ENCODE measurements at regions not wholly inside any gene's neighbourhood (a gene's known extent, or its start where the extent isn't known, plus 50 kb on each side); places are given as distances from the start of the nearest gene placed in this dataset.
"Not testable (repeated sequence)": the region's sequence is repeated elsewhere in the genome, so short reads cannot be mapped to it uniquely, and the experiment has no call there.

DNA sequence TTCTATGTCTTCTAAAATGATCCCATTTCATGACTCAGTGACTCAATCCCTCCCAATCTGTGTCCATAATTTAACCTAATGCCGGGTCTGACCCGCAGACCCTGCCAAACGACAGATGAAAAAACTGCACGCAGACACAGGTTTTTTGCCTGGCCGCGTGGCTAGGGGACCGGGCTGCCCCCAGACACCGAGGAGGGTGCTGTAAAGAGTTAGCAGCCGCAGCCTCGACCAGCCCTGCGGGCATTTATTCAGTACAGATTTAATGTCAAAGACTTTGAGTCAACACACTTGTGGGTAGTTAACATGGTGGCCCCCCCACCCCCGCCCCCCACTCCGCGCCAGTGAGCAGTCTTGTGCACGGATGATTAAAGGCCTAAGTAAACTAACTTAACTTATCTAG lies 1324.7 kb downstream of the GATA3 start:
- TF ChIP-seq, protein P1, sequence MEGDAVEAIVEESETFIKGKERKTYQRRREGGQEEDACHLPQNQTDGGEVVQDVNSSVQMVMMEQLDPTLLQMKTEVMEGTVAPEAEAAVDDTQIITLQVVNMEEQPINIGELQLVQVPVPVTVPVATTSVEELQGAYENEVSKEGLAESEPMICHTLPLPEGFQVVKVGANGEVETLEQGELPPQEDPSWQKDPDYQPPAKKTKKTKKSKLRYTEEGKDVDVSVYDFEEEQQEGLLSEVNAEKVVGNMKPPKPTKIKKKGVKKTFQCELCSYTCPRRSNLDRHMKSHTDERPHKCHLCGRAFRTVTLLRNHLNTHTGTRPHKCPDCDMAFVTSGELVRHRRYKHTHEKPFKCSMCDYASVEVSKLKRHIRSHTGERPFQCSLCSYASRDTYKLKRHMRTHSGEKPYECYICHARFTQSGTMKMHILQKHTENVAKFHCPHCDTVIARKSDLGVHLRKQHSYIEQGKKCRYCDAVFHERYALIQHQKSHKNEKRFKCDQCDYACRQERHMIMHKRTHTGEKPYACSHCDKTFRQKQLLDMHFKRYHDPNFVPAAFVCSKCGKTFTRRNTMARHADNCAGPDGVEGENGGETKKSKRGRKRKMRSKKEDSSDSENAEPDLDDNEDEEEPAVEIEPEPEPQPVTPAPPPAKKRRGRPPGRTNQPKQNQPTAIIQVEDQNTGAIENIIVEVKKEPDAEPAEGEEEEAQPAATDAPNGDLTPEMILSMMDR (IDR thresholded peaks at IDR 0.05; ENCODE audit: low read depth, low read length, missing control alignments): no peak
- no peak for DNase-seq (ENCODE audit: extremely low read depth, low read depth)
- H3K4me3 ChIP-seq (replicated peaks; ENCODE audit: low read depth, low read length): no peak overlapping the region

DNA sequence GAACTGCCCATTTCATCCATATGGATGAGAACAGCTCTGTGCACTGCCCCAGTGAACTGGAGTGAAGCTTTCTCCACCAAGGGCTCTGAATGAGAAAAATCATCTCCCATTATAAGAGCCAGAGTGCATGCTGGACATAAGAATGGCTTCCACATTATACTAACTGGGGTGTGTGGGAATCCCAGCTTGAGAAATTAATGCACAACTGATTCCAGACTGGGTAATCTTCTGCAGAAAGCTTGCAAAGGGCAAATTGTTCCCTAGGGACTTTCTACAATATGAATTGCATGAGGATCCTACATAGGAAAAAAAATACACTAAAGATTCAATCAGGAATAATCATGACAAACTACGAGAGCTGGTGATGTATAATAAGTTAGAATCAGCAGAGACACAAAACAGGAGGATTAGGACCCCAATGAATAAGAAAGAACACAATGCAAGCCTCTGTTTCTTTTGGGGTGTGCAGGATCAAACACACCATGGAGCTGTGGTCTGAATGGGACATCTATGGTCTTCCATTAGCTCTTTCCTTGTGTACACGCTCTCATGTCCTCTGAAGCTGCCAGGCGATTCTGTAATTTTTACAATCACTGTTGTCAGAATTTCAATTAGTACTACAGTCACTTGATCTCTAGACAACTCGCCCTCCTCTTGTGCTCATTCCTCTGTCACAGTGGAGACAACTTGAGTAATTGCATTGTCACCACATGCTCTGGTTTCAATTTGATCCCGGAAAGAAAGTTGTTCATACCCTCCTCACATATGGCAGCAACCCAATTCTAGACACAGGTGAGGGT lies 1327.4 kb downstream of the GATA3 start:
- no peak for DNase-seq (ENCODE audit: extremely low read depth, low read depth)
- TF ChIP-seq, protein P1 (IDR thresholded peaks at IDR 0.05; ENCODE audit: low read depth, low read length, missing control alignments): no peak
- H3K4me3 ChIP-seq (replicated peaks; ENCODE audit: low read depth, low read length): no peak overlapping the region

DNA sequence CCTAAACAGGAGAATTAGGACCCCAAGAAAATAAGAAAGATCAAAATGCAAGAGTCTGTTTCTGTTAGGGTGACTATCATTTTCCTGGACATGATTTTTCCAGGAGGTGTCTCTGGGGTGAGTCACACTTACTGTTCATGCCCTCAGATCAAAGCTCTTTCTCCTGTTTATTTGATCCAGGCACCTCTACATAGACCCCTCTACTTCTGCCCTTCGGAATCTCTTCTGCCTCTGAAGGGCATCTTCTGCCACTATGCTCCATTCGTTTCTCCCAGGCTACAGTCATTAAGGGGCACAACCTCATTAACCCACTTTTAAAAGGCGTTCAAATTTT lies 1328.0 kb downstream of the GATA3 start:
- TF ChIP-seq, protein P1 (IDR thresholded peaks at IDR 0.05; ENCODE audit: low read depth, low read length, missing control alignments): no peak

DNA sequence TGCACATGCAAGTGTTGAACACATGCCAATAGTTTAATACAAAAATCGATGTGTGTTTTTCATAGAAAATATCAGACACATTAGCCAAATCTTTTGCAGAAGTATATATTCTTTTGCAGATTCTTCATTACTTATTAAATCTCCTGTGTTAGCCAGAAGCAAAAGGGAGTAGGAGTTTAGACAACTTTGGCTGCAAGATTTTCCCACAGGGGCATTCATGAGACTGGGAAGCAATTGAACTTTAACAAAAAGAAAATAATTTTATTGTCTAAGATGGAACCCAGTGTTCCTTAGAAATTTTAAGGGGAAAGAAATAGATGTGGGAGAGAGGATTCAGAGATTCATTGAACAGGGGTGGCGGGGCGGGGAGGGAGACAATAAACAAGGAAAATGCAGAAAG lies 1336.0 kb downstream of the GATA3 start:
- DNase-seq (ENCODE audit: extremely low read depth, low read depth): no peak
- TF ChIP-seq, protein P1 (IDR thresholded peaks at IDR 0.05; ENCODE audit: low read depth, low read length, missing control alignments): no peak
- H3K4me3 ChIP-seq (replicated peaks; ENCODE audit: low read depth, low read length): no peak overlapping the region

More for the DNA sequence above, 1328.0 kb downstream of the GATA3 start:
- no peak for DNase-seq (ENCODE audit: extremely low read depth, low read depth)
- no peak overlapping the region for H3K4me3 ChIP-seq (replicated peaks; ENCODE audit: low read depth, low read length)

DNA sequence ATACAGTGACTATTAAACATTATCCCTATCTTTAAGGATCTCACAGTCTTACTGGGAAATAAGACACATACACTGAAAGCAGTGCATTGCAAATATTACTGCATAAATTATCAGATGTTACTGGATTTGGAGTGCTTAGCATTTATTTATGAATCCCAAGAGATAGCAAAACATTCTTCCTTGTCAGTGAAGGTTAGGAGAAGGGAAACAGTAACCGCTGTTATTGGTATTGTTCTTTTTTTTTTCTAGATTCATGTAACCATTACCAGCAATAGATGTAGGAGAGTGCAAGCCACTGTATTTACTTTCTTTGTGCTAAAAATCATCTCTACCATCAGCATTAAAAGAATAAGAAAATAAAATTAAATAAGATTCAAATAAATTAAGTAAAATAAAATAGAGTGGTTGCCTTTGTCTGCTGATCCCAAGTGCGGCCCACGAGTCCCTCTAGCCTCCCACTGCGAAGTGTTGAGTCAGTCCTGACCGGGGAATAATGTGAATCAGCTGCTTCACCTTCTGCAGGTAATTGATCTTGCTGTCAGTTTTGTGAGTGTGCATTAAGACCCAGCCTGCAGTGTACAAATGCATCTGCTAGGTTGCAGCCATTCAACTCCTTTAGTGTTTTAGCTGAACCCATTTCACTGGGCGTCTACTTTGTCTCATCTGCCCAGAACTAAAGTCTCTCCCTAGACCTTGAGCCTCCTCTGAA lies 1344.9 kb downstream of the GATA3 start:
- no peak for DNase-seq (ENCODE audit: extremely low read depth, low read depth)
- TF ChIP-seq, protein P1 (IDR thresholded peaks at IDR 0.05; ENCODE audit: low read depth, low read length, missing control alignments): no peak
- H3K4me3 ChIP-seq (replicated peaks; ENCODE audit: low read depth, low read length): no peak overlapping the region

DNA sequence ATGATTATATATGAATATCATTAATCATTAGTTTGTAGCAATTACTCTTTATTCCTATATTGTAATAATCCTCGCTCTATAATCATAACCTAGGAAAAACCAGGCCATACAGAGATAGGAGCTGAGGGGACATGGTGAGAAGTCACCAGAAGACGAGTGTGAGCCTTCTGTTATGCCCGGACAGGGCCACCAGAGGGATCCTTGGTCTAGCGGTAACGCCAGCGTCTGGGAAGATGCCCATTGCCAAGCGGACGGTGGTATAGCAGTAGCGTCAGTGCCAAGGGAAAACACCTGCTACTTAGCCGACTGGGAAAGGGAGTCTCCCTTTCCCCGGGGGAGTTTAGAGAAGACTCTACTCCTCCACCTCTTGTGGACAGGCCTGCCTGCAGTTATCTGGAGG lies 1347.6 kb downstream of the GATA3 start:
- not testable (repeated sequence) for H3K4me3 ChIP-seq (replicated peaks; ENCODE audit: low read depth, low read length); DNase-seq (ENCODE audit: extremely low read depth, low read depth)

DNA sequence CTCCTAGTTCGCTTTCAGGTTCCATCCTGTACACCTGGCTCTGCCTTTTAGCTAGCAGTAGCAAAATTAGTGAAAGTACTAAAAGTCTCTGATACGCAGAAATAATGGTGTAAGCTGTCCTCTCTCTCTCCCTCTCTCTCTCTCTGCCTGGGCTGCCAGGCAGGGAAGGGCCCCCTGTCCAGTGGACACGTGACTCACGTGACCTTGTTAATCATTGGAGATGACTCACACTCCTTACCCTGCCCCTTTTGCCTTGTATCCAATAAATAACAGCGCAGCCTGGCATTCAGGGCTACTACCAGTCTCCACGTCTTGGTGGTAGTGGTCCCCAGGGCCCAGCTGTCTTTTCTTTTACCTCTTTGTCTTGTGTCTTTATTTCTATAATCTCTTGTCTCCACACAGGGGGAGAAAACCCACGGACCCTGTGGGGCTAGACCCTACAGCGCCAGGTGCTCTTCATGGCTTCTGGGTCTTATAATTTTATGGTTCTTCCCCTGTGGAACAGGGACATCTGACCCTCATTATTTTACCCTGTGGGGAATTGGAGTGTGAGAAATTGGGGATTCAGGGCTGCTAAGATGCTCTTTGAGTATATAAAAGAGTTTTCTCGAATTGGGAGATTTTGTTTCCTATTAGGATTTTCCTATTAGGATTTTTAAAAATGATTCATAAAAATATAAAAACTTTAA lies 1348.2 kb downstream of the GATA3 start:
- DNase-seq (ENCODE audit: extremely low read depth, low read depth); H3K4me3 ChIP-seq (replicated peaks; ENCODE audit: low read depth, low read length): not testable (repeated sequence)

DNA sequence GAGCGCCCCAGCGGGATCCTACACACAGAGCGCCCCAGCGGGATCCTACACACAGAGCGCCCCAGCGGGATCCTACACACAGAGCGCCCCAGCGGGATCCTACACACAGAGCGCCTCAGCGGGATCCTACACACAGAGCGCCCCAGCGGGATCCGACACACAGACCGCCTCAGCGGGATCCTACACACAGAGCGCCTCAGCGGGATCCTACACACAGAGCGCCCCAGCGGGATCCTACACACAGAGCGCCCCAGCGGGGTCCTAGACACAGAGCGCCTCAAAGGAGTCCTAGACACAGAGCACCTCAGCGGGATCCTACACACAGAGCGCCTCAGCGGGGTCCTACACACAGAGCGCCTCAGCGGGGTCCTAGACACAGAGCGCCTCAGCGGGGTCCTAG lies 1352.7 kb downstream of the GATA3 start:
- H3K4me3 ChIP-seq (replicated peaks; ENCODE audit: low read depth, low read length); DNase-seq (ENCODE audit: extremely low read depth, low read depth): not testable (repeated sequence)
